ENCODE measurements at regions not wholly inside any gene's neighbourhood (a gene's known extent, or its start where the extent isn't known, plus 50 kb on each side); places are given as distances from the start of the nearest gene placed in this dataset.

DNA sequence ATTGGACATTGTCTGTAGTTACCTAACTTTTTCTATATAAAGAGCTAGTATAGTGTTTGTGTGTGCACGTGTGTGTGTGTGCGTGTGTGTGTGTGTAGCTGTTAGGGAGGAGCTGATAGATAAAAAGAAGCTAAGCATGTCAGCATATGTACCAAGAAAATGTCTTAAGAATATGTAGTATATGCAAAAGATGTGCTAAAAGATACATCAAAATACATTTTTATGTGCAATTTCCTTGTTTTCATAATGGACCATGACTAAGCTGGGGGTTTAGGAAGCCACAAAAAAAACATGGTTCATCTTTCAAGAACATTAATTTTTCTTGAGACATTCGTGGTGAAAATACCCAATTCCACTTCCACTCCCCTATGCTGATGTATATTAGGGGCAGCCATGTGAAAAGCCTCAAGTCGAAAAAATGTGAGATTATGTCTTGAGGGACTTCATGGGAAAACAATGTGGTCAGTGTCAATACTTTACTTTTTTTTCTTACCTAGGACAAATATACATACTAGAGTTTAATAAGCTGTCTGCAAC is 1599.7 kb downstream of the ARAP2 start:
- no peak for DNase-seq
- in situ Hi-C loops (cut with MboI; ENCODE audit: low pct_unique_long_range_greater_than_20kb, low sequenced_read_pairs): no loop called here

DNA sequence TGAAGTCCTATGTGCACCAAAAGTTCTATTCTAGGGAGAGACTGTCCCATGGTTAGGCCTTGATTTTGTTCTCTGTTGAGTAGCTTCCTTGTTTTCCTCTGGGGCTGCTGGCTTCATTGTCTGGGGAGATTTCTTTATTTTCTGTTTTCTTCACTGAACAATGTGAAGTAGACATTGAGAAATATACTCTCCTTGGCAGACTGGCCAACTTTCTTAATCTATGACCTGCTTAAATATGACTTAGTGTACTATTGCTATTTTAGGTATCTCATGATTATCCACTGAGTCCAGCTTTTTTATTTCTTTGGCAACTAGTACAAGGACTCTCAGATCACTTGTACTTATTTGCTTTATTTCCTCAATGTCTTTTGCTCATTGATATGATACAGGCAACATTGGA is 1594.6 kb downstream of the ARAP2 start:
- in situ Hi-C loops (cut with MboI; ENCODE audit: low pct_unique_long_range_greater_than_20kb, low sequenced_read_pairs): no loop called here
- no peak for DNase-seq

DNA sequence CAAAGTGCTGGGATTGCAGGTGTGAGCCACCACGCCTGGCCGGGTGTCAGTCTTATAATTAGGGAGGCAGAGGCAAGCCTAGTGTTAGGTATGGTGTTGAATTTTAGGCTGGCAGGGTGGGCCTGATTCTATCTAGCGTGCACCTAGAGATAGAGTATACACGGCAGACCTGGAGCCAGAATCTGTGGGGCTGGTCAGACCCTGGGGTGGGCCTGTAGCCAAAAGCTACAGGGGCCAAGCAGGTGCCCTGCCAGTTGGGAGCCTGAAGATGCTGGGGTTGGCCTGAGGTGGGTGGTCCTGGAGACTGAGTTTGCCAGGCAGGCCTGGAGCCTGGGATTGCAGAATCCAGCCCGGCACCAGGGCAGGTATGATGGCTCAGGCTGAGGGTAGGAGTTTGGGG is 1580.3 kb downstream of the ARAP2 start:
- no peak for DNase-seq
- in situ Hi-C loops (cut with MboI; ENCODE audit: low pct_unique_long_range_greater_than_20kb, low sequenced_read_pairs): no loop called here

DNA sequence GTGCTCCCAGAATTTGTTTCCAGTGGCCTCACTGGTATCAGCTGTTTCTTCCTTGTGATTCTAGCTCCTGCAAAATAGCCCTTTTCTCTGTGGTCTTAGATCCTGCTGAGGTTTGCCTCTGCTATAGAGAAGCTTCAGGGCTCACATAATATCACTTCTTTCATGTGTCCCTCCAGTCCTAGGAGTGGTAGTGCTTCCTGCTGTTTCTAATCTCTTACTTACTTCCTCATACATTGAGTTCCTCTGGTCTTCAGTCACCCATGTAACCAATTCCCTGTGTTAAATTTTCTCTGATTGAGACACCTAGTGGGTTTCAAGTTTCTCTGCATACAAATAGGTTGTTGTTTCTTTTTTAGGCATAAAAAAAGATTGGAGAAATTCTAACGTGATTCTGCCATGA is 1567.9 kb downstream of the ARAP2 start:
- DNase-seq: peak; percentile 9
- in situ Hi-C loops (cut with MboI; ENCODE audit: low pct_unique_long_range_greater_than_20kb, low sequenced_read_pairs): no loop called here

DNA sequence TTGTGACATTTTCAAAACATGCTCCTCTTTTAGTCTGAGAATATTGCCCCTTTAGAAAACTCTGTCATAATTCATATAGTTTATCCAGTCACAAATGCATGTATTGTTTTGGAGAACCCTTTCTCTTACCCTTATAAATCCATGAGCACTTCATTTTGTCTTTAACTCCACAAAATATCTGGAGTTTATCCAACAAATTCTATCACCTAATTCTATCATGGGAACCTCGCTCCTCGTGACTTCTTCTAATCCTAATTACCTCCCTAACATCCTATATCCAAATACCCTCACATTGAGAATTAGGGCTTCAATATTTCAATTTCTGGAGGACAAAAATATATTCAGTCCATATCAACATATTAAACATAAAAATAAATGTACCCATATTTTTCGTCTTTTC is 1565.9 kb downstream of the ARAP2 start:
- no peak for DNase-seq
- in situ Hi-C loops (cut with MboI; ENCODE audit: low pct_unique_long_range_greater_than_20kb, low sequenced_read_pairs): no loop called here

DNA sequence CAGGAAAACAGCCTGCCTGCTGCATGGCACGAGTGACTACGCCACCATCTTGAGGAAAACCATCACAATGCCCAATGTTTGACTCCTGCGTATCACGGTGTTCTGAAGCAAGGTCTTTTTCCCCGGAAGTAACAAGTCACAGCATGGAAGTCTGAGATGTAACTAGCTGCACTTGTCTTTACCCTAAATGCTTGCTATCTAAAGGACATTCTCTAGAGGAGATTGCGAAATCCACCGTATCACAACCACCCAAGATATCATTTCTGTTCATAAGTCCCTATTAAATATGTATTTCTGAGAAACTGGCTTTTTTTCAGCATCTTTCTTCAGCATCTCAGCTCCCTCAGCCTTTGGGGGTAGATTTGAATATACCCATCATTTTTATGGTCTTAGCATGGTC is 1565.1 kb downstream of the ARAP2 start:
- no peak for DNase-seq
- in situ Hi-C loops (cut with MboI; ENCODE audit: low pct_unique_long_range_greater_than_20kb, low sequenced_read_pairs): no loop called here

DNA sequence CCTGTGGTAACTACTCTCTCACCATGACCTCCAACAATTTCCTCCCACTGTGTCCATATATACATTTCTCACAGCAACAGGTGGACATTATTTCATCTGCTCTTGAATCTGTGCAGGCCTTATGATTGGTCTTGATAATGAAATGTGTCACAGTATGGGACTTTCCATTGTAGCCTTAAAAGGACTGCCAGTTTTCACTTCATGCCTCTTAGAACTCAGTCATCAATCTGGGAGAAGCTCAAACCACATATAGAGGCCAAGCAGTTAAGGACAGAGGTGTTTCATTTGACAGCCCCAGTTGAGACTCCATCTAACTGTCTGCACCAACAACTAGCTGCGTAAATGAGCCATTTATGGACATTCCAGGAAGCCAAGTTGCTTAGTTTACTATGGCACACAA is 1534.8 kb downstream of the ARAP2 start:
- DNase-seq: no peak
- in situ Hi-C loops (cut with MboI; ENCODE audit: low pct_unique_long_range_greater_than_20kb, low sequenced_read_pairs): no loop called here

DNA sequence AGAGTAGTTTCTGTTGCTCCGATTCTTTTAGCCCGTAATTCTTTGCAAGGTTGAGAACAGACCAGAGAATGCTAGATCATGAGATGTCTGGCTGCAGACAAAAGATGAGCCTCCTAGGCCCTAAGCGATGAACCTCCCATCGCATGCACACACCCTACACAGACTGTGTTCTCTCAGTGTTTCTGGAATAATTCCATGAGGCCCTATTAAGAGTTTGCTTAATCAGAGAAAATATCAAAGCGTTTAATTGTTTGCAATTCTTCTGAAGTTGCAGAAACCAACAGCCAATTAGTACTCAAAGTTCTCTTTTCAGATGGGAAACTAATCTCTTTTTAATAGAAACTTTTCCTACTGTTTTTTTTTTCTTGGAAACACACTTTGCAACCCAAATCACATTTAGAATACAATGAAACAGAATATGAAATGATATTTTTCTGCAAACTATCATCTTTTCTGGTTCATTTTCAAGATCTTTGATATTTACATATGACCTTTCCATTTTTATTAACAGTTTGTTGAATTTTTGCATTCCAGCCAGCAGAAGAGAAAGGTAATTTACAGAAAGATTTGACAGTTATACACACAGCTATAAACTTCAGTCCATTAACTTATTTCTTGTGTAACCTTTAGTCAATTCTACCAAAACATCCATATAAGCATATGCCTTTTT is 1525.6 kb downstream of the ARAP2 start:
- in situ Hi-C loops (cut with MboI; ENCODE audit: low pct_unique_long_range_greater_than_20kb, low sequenced_read_pairs): no loop called here
- no peak for DNase-seq

DNA sequence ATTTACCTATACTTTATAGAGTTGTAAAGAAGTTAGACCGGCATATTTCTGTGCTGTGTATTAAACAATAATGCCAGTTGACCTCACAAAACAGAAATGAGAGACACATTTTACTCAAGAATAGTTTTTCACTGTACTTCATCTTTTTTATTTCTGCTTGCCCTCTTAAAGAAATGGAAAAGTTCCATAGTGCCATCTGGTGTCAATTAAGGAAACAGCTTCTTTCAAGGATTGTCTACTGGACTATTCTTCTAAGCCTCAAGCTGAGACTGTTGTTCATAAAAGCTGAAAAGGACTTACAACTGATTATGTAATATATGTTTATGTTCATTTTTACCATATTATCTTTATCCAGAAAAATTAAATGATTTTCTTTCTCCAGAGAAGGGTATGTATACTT is 1523.7 kb downstream of the ARAP2 start:
- in situ Hi-C loops (cut with MboI; ENCODE audit: low pct_unique_long_range_greater_than_20kb, low sequenced_read_pairs): no loop called here
- peak; percentile 29 for DNase-seq

DNA sequence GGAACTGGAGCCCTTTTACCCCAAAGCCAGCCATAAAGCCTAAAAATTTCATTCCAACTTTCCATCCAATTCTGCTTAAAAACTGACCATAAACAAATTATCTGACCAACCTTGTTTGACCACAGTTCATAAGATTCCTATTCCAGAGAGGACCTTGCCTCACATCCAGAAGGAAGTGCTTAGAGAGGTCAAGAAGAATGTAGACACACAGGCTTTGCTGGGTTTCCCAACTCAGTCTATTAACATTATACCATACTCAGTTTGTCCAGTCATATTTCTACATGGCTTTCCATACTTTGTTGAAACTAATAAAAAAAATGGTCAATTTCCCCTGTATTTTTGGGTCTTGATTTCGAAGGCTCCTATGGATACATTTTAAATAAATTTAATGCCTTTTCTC is 1522.5 kb downstream of the ARAP2 start:
- DNase-seq: no peak
- in situ Hi-C loops (cut with MboI; ENCODE audit: low pct_unique_long_range_greater_than_20kb, low sequenced_read_pairs): no loop called here

DNA sequence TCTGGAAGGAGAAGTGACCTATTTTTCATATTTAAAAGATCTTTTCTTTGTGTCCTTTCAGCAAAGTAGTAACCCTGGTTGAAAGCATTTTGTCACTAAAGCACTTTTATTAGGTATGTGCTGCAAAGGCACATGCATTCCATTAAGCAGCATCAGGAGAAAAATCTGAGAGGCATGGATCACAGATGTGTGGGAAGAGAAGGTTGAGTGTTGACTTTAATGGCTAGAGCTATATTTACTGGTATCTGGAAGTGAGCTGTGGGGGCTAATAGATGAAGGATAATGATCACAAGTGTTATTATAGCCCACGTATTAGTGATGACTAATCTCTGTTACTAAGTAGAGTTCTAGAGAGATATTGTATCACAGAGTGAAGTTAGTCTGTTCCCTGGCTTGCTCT is 1520.7 kb downstream of the ARAP2 start:
- no peak for DNase-seq
- in situ Hi-C loops (cut with MboI; ENCODE audit: low pct_unique_long_range_greater_than_20kb, low sequenced_read_pairs): no loop called here

DNA sequence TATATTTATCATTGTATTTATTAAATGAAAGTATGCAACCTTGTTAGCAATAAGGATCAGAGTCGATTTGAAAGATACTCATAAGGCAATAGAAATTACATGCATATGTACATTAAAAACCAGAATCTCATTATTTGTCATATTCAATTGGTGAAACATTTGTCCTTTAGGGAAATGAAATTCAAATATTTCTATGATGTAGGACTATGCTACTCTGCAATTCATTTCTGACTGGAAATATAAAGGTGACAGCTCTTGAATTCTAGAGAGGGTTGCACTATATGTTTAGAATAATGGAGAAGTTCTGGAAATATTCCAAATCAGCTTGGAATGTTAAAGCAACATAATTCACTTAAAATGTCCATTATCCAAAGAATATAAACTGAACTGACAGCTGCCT is 1519.8 kb downstream of the ARAP2 start:
- DNase-seq: no peak
- in situ Hi-C loops (cut with MboI; ENCODE audit: low pct_unique_long_range_greater_than_20kb, low sequenced_read_pairs): no loop called here

DNA sequence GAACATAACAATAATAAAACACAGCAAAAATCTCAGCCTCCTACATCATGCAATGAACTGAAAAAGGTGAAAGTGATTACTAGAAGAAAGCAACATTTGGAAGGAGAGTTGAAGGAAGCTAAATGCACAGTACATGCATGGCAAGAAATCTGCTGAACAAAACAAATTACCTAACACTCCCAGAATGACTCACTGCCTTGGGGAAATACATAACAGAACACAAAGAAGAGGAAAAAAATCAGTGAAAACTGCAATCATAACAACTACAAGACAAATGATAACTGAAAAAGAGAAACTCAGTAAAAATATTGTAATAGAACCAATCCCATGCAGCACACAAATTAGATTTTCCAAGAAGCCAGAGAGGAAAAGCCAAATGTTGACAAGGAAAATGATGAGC is 1513.2 kb downstream of the ARAP2 start:
- in situ Hi-C loops (cut with MboI; ENCODE audit: low pct_unique_long_range_greater_than_20kb, low sequenced_read_pairs): no loop called here
- DNase-seq: no peak

DNA sequence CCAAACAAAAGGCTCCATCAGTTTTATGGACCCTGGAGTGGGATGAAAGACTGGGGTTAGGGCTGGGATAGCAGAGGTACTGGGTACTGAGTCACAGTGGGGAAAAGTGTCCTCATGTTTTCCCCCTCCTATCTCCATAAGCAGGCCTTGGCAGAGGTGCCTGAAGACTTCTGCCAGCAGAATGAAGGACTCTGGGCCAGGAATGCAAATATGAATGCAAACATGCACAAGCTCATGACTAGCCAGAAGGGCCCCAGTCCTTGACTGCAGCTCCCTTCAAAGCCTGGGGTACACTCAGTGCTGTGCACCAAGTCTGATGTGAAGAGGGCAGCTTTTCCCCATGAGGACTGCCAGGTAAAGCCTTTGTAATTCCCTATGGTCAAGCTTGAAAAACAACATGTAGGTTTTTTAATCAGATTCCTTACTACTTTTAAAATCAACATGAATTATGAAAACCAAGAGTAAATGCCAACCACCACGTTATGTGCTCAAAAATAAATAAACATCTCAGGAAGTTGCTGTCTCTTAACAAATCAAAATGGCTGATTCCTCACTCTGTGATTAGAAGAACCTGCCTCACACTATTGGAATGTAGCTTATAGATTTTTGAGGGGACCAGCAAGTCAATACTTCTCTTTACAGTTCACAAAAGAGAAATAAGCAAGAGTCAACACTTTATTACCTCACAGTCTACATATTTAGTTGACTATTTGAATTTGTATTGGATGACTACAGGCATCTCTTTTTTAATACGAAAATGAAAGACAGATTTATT is 1512.0 kb downstream of the ARAP2 start:
- no peak for DNase-seq
- in situ Hi-C loops (cut with MboI; ENCODE audit: low pct_unique_long_range_greater_than_20kb, low sequenced_read_pairs): no loop called here

DNA sequence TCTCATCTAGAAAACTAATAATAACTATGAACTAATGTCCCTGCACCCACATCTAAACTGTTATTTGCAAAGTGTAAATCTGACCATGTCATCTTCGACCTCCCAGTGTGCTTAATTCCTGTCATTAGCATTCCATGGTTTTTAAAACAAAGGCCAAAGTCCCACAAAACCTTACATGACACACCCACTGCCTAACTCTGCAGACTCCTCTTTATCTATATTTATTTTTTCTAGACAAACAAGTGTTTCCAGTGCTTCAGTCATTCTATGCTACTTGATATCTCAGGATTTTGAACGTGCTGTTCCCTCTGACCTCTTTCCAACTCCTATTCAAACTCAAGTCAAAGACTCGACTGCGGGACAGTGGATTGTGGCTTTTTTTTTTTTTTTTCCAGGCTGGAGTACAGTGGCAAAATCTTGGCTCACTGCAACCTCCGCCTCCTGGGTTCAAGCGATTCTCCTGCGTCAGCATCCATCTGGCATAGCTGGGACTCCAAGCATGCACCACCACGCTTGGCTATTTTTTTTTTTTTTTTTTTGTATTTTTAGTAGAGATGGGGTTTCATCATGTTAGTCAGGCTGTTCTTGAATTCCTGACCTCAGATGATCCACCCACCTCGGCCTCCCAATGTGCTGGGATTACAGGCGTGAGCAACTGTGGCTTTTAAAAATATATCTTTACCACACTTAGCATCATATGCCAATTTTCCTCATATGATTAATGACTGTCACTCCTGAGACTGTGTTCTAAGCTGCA is 1511.0 kb downstream of the ARAP2 start:
- DNase-seq: no peak
- in situ Hi-C loops (cut with MboI; ENCODE audit: low pct_unique_long_range_greater_than_20kb, low sequenced_read_pairs): no loop called here

DNA sequence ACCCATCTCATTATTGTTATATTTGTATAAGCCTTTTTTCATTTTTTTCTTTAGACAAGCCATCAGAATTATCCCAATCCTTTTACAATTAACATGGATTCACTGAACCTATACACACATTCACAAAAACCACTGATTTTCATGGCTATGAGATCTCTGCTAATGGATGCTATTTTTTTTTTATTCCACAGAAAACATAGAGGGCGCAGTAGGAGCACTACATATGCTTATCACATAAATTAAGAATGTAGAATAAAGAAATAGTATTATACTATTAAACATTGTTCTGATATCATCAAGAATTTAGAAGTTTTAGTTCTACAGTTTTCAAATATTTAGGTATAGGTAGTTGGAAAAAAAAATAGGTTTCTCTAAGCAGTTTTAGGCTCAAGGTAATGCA is 1477.4 kb downstream of the ARAP2 start:
- no peak for DNase-seq
- in situ Hi-C loops (cut with MboI; ENCODE audit: low pct_unique_long_range_greater_than_20kb, low sequenced_read_pairs): no loop called here

DNA sequence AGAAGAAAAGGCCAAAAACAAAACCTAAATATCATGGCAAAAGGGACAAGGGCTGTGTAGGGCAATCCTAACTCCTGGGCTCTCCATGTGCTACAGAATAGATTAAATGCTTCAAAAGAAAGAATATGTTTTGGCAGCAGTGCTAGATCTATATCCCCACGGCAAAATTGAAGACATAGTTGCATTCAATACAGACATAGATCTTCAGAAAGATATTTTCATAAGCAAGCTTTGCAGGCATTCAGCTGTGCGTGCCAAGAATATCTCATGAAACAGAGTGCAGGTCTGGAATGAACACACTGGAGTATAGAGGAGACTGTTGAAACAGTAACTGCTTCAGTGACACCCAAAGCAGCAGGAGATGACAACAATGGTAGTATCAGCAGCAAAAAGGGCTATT is 1476.9 kb downstream of the ARAP2 start:
- no peak for DNase-seq
- in situ Hi-C loops (cut with MboI; ENCODE audit: low pct_unique_long_range_greater_than_20kb, low sequenced_read_pairs): no loop called here

DNA sequence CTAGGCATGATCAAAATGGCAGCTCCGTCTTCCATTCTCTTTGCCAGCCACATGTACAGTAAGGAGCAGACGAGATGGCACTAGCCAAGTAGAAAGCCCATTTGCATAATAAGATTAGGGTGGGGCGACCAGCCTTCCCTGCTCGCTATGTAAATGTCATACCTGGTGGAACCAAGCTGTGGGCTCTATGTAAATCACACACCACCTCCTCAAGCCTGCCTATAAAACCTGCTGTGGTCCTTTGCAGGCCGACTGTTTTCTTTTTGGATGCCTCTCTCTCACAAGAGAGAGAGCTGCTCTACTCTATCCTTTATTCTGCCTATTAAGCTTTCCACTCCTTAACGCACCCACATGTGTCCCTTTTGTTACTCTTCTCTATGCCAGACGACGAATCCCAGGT is 1472.7 kb downstream of the ARAP2 start:
- in situ Hi-C loops (cut with MboI; ENCODE audit: low pct_unique_long_range_greater_than_20kb, low sequenced_read_pairs): no loop called here
- DNase-seq: no peak

DNA sequence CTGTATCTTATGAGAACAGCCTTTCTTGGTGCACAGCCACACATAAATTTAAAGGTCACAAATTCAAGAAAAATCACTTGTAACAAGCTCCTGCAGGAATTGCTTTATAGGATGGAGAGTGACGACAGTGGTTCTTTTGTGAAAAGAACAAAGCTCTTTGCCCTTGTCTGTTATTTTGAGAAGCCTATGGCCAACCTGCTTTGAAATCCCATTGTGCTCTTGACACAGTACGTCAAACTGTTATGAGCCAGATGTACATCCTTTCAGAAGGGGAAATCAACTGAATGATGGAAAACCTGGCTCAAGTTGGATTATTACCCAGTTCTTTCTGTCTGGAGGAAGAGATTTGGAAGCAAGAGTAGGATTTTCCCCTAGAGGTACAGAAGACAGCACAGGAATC is 1454.2 kb downstream of the ARAP2 start:
- in situ Hi-C loops (cut with MboI; ENCODE audit: low pct_unique_long_range_greater_than_20kb, low sequenced_read_pairs): no loop called here
- no peak for DNase-seq

DNA sequence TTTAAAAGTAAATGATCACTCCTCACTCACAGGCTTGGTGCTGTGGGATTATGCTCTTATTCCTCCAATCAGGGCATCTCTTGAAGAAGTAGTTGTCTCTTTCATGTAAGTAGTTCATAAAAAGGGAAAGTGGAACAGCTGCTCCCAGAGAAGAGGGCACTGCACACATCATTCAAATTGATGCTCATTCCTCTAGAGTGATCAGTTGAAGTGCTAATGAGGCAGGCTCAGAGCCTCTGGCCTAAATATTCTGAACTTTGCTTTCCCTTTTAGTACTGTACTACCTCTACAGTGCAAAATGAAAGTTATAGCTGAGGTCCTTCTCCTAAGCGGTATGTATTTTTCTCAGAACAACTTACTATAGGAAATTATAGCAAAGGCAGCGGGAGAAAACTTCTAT is 1453.1 kb downstream of the ARAP2 start:
- in situ Hi-C loops (cut with MboI; ENCODE audit: low pct_unique_long_range_greater_than_20kb, low sequenced_read_pairs): no loop called here

More for the DNA sequence above, 1453.1 kb downstream of the ARAP2 start:
- no peak for DNase-seq
